ENCODE measurements at regions not wholly inside any gene's neighbourhood (a gene's known extent, or its start where the extent isn't known, plus 50 kb on each side); places are given as distances from the start of the nearest gene placed in this dataset.

DNA sequence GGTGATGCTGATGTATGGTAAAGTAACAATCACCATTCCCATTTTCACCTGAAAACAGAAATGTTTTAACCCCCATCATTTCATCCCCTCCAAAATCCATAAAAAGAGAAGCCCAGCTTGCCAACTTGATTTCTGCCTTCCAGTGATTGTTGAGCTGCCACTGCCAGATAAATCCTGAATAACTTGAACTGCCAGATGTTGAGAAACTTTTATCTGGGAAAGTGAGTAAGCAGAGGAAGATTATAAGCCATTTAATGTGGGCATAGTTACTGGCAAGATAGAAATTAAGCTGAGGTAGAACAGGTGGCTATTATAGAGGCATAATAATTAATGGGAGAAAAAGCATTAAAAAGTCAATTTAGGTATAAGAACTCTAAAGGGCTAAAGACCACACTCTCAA is 534.1 kb downstream of the ANKRD7 start:
- DNase-seq (ENCODE audit: low spot score, unreplicated experiment) = no peak
- no peaks in the 10 kb centered on the region for H3K4me1 Mint-ChIP-seq (ENCODE audit: low read depth)
- H3K27ac Mint-ChIP-seq = no peak overlapping the region
- TF ChIP-seq, protein P1, sequence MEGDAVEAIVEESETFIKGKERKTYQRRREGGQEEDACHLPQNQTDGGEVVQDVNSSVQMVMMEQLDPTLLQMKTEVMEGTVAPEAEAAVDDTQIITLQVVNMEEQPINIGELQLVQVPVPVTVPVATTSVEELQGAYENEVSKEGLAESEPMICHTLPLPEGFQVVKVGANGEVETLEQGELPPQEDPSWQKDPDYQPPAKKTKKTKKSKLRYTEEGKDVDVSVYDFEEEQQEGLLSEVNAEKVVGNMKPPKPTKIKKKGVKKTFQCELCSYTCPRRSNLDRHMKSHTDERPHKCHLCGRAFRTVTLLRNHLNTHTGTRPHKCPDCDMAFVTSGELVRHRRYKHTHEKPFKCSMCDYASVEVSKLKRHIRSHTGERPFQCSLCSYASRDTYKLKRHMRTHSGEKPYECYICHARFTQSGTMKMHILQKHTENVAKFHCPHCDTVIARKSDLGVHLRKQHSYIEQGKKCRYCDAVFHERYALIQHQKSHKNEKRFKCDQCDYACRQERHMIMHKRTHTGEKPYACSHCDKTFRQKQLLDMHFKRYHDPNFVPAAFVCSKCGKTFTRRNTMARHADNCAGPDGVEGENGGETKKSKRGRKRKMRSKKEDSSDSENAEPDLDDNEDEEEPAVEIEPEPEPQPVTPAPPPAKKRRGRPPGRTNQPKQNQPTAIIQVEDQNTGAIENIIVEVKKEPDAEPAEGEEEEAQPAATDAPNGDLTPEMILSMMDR (IDR thresholded peaks at IDR 0.05; ENCODE audit: unreplicated experiment) = no peak
- H3K9me3 Mint-ChIP-seq (ENCODE audit: low read depth) = no peaks in the 10 kb centered on the region
- H3K4me3 Mint-ChIP-seq (ENCODE audit: low read depth) = no peak overlapping the region
- no peaks in the 10 kb centered on the region for H3K36me3 Mint-ChIP-seq (ENCODE audit: insufficient read depth)
- H3K27me3 Mint-ChIP-seq = no peaks in the 10 kb centered on the region

DNA sequence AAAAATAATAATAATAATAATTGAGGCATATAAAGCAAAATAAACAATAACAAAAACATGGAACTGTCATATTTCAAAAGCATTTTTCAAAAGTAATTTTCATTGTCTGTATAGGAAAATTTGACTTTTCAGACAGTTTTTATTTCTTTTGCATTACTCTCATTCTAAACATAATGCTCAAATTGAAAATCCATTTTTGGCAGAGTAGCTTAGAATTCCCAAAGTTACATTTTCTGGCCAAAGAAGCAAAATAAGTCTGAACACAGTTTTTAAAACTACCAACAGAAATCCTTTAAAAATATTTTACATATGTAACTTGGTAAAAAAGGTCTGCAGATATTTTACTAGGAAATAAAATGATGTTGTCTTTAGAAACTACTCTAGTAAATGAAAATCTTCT is 535.4 kb downstream of the ANKRD7 start:
- H3K4me1 Mint-ChIP-seq (ENCODE audit: low read depth) = no peaks in the 10 kb centered on the region

GRCh38 chr7:118762451-118762850 is 537.9 kb downstream of the ANKRD7 start:
- TF ChIP-seq, protein P1 (IDR thresholded peaks at IDR 0.05; ENCODE audit: unreplicated experiment) = no peak
- no peak overlapping the region for H3K4me3 Mint-ChIP-seq (ENCODE audit: low read depth)

More for the DNA sequence above, 535.4 kb downstream of the ANKRD7 start:
- Mint-ChIP-seq H3K4me3 (ENCODE audit: low read depth) (no peak overlapping the region), H3K27ac (no peak overlapping the region), H3K27me3 (no peaks in the 10 kb centered on the region), H3K9me3 (ENCODE audit: low read depth) (no peaks in the 10 kb centered on the region), H3K36me3 (ENCODE audit: insufficient read depth) (no peaks in the 10 kb centered on the region)
- DNase-seq (ENCODE audit: low spot score, unreplicated experiment) = no peak
- TF ChIP-seq, protein P1 (IDR thresholded peaks at IDR 0.05; ENCODE audit: unreplicated experiment) = no peak

DNA sequence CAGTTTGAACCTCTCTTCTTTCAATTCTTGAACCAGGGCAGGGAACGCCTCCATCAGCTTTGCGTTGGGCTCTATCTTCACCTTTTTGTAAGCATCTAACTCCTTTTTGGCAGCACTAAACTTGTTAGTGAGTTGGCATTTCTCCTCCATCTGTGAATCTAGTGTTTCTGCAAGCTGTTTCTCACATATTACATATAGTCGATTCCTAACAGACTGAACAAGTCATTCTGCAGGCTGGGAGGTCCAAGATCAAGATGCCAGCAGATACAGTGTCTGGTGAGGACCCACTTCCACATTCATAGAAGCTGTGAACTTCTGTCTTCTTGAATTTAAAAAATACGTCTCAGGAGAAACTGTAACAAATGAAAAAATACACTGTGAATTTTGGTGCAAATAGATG is 539.7 kb downstream of the ANKRD7 start:
- H3K36me3 Mint-ChIP-seq (ENCODE audit: insufficient read depth) = no peaks in the 10 kb centered on the region
- H3K4me1 Mint-ChIP-seq (ENCODE audit: low read depth) = no peaks in the 10 kb centered on the region
- no peaks in the 10 kb centered on the region for H3K9me3 Mint-ChIP-seq (ENCODE audit: low read depth)
- no peak overlapping the region for H3K27ac Mint-ChIP-seq
- DNase-seq (ENCODE audit: low spot score, unreplicated experiment) = no peak
- TF ChIP-seq, protein P1 (IDR thresholded peaks at IDR 0.05; ENCODE audit: unreplicated experiment) = no peak
- H3K4me3 Mint-ChIP-seq (ENCODE audit: low read depth) = no peak overlapping the region
- H3K27me3 Mint-ChIP-seq = no peaks in the 10 kb centered on the region

More at GRCh38 chr7:118762451-118762850, 537.9 kb downstream of the ANKRD7 start:
- H3K4me1 Mint-ChIP-seq (ENCODE audit: low read depth) = no peaks in the 10 kb centered on the region
- H3K27me3 Mint-ChIP-seq = no peaks in the 10 kb centered on the region
- no peaks in the 10 kb centered on the region for H3K9me3 Mint-ChIP-seq (ENCODE audit: low read depth)
- H3K36me3 Mint-ChIP-seq (ENCODE audit: insufficient read depth) = no peaks in the 10 kb centered on the region
- H3K27ac Mint-ChIP-seq = no peak overlapping the region
- DNase-seq (ENCODE audit: low spot score, unreplicated experiment) = no peak

- Mint-ChIP-seq H3K27me3 (no peaks in the 10 kb centered on the region), H3K4me1 (ENCODE audit: low read depth) (peaks cover 2% of the 10 kb centered on the region), H3K4me3 (ENCODE audit: low read depth) (no peak overlapping the region), H3K9me3 (ENCODE audit: low read depth) (no peaks in the 10 kb centered on the region), H3K36me3 (ENCODE audit: insufficient read depth) (no peaks in the 10 kb centered on the region), H3K27ac (no peak overlapping the region)
- TF ChIP-seq, protein P1 (IDR thresholded peaks at IDR 0.05; ENCODE audit: unreplicated experiment) = no peak
- DNase-seq (ENCODE audit: low spot score, unreplicated experiment) = no peak
Observed at GRCh38 chr7:118771672-118772071, 547.2 kb downstream of the ANKRD7 start.
